ENCODE measurements at regions not wholly inside any gene's neighbourhood (a gene's known extent, or its start where the extent isn't known, plus 50 kb on each side); places are given as distances from the start of the nearest gene placed in this dataset.

- TF ChIP-seq CTCF (IDR thresholded peaks at IDR 0.05) (no peak), POLR2A (IDR thresholded peaks at IDR 0.05) (no peak), POLR2AphosphoS5 (IDR thresholded peaks at IDR 0.05) (no peak), EP300 (IDR thresholded peaks at IDR 0.05) (no peak)
These were observed 153.3 kb upstream of the TPM1 start for GRCh38 chr15:62889141-62889661.
